SK-N-SH treated with all-trans-retinoic acid at 6 μM for 48 hours (cell line): ENCODE measurements at regions not wholly inside any gene's neighbourhood (a gene's known extent, or its start where the extent isn't known, plus 50 kb on each side); places are given as distances from the start of the nearest gene placed in this dataset.

Experiments used
- ATAC-seq: fragments of 200-7000 bp; cut with Tn5 transposase; 3 replicates; pipeline ENCODE4 v1.9.1; 2020; ENCODE audit warnings: mild to moderate bottlenecking, moderate library complexity
- ARNTL ChIP-seq: fragments of 450-650 bp; formaldehyde crosslinking; IDR thresholded peaks from 2 replicates; pipeline ENCODE4 v1.5.0; 2020; ENCODE audit warnings: low read depth, mild to moderate bottlenecking, moderate library complexity, borderline replicate concordance
- BACH2 ChIP-seq: fragments of 250-450 bp; sonication (Bioruptor Pico); IDR thresholded peaks from 2 replicates; pipeline ENCODE4 v1.9.0; 2021; ENCODE audit warnings: mild to moderate bottlenecking, borderline replicate concordance
- CREB5 ChIP-seq: fragments of 250-450 bp; sonication (Bioruptor Pico); IDR thresholded peaks from 2 replicates; pipeline ENCODE4 v1.5.1; 2020; ENCODE audit warnings: low read depth, mild to moderate bottlenecking, moderate library complexity
- CSDC2 ChIP-seq: fragments of 250-450 bp; sonication (Bioruptor Pico); IDR thresholded peaks from 2 replicates; pipeline ENCODE4 v1.5.0; 2020; ENCODE audit warnings: mild to moderate bottlenecking, moderate library complexity
- ESRRG ChIP-seq: fragments of 250-450 bp; sonication (Bioruptor Pico); IDR thresholded peaks from 2 replicates; pipeline ENCODE4 v1.6.1; 2021; ENCODE audit warnings: mild to moderate bottlenecking
- GLIS3 ChIP-seq: fragments of 250-450 bp; sonication (Bioruptor Pico); IDR thresholded peaks from 2 replicates; pipeline ENCODE4 v1.5.0; 2020; ENCODE audit warnings: mild to moderate bottlenecking, moderate library complexity
- ISL1 ChIP-seq: fragments of 250-450 bp; sonication (Bioruptor Pico); IDR thresholded peaks from 2 replicates; pipeline ENCODE4 v2.1.2; 2022; ENCODE audit warnings: mild to moderate bottlenecking, moderate library complexity
- OSR1 ChIP-seq: fragments of 250-450 bp; sonication (Bioruptor Pico); IDR thresholded peaks from 2 replicates; pipeline ENCODE4 v1.8.0; 2022; ENCODE audit warnings: moderate library complexity, mild to moderate bottlenecking, inconsistent platforms
- PPARA ChIP-seq: fragments of 250-450 bp; sonication (Bioruptor Pico); IDR thresholded peaks from 2 replicates; pipeline ENCODE4 v1.5.0; 2020; ENCODE audit warnings: mild to moderate bottlenecking, borderline replicate concordance
- RARB ChIP-seq: fragments of 250-450 bp; sonication (Bioruptor Pico); IDR thresholded peaks from 2 replicates; pipeline ENCODE4 v1.8.0; 2021; ENCODE audit warnings: mild to moderate bottlenecking, moderate library complexity
- SNAI2 ChIP-seq: fragments of 250-450 bp; sonication (Bioruptor Pico); IDR thresholded peaks from 2 replicates; pipeline ENCODE4 v1.5.0; 2020; ENCODE audit warnings: mild to moderate bottlenecking, moderate library complexity
- TOX ChIP-seq: fragments of 250-450 bp; sonication (Bioruptor Pico); IDR thresholded peaks from 2 replicates; pipeline ENCODE4 v1.8.0; 2021; ENCODE audit warnings: mild to moderate bottlenecking, moderate library complexity, borderline replicate concordance
- ZC3H10 ChIP-seq: fragments of 250-450 bp; sonication (Bioruptor Pico); IDR thresholded peaks from 2 replicates; pipeline ENCODE4 v1.5.1; 2021; ENCODE audit warnings: mild to moderate bottlenecking, moderate library complexity
- ZFP3 ChIP-seq: fragments of 250-450 bp; sonication (Bioruptor Pico); IDR thresholded peaks from 2 replicates; pipeline ENCODE4 v1.5.0; 2020; ENCODE audit warnings: mild to moderate bottlenecking, moderate library complexity
- ZFP30 ChIP-seq: fragments of 450-650 bp; formaldehyde crosslinking; IDR thresholded peaks from 2 replicates; pipeline ENCODE4 v1.5.0; 2022; ENCODE audit warnings: mild to moderate bottlenecking, moderate library complexity
- ZNF565 ChIP-seq: fragments of 450-650 bp; formaldehyde crosslinking; conservative IDR thresholded peaks from 2 replicates; pipeline ENCODE4 v1.5.0; 2020; ENCODE audit warnings: low read depth, mild to moderate bottlenecking, moderate library complexity
- ZNF70 ChIP-seq: fragments of 450-650 bp; formaldehyde crosslinking; IDR thresholded peaks from 2 replicates; pipeline ENCODE4 v1.5.0; 2020; ENCODE audit warnings: mild to moderate bottlenecking, moderate library complexity
- ZNF8 ChIP-seq: fragments of 450-650 bp; formaldehyde crosslinking; IDR thresholded peaks from 2 replicates; pipeline ENCODE4 v1.5.0; 2020; ENCODE audit warnings: mild to moderate bottlenecking, moderate library complexity
- TF ChIP-seq, protein P1 (sequence below): fragments of 250-450 bp; sonication (Bioruptor Pico); IDR thresholded peaks from 2 replicates; pipeline ENCODE4 v1.5.1; 2021; ENCODE audit warnings: mild to moderate bottlenecking, moderate library complexity
- TF ChIP-seq, protein P2 (sequence below): fragments of 250-450 bp; sonication (Bioruptor Pico); IDR thresholded peaks from 2 replicates; pipeline ENCODE4 v1.8.0; 2021; ENCODE audit warnings: low read depth, mild to moderate bottlenecking, moderate library complexity, borderline replicate concordance
- TF ChIP-seq, protein P3 (sequence below): fragments of 250-450 bp; sonication (Bioruptor Pico); IDR thresholded peaks from 2 replicates; pipeline ENCODE4 v1.8.0; 2020; ENCODE audit warnings: mild to moderate bottlenecking, moderate library complexity, borderline replicate concordance

- ATAC-seq = no peak
- no peak for TF ChIP-seq ZNF70 (CRISPR knock-in tag)
- no peak for TF ChIP-seq SNAI2
- TF ChIP-seq PPARA (CRISPR knock-in tag) = no peak
- TF ChIP-seq ZFP30 (CRISPR knock-in tag) = no peak
These were observed 75.0 kb upstream of the HAAO start for GRCh38 chr2:42867093-42868065.

- no peak for TF ChIP-seq SNAI2
- no peak for TF ChIP-seq ZFP30 (CRISPR knock-in tag)
- TF ChIP-seq ZNF70 (CRISPR knock-in tag) = no peak
- no peak for TF ChIP-seq ESRRG
- TF ChIP-seq, all 23 proteins: peak for 0
These were observed 73.8 kb upstream of the HAAO start for GRCh38 chr2:42865884-42866881.

GRCh38 chr2:42864641-42865280 is 72.4 kb upstream of the HAAO start:
- TF ChIP-seq CSDC2 (CRISPR knock-in tag) (no peak), BACH2 (no peak), GLIS3 (no peak), CREB5 (CRISPR knock-in tag) (no peak), ESRRG (no peak), ZFP30 (CRISPR knock-in tag) (no peak), ZNF565 (no peak), ZFP3 (no peak), PPARA (CRISPR knock-in tag) (no peak), ZC3H10 (CRISPR knock-in tag) (no peak), TOX (CRISPR knock-in tag) (no peak), OSR1 (no peak), ARNTL (CRISPR knock-in tag) (no peak), RARB (no peak), SNAI2 (no peak)
- TF ChIP-seq, protein P1, sequence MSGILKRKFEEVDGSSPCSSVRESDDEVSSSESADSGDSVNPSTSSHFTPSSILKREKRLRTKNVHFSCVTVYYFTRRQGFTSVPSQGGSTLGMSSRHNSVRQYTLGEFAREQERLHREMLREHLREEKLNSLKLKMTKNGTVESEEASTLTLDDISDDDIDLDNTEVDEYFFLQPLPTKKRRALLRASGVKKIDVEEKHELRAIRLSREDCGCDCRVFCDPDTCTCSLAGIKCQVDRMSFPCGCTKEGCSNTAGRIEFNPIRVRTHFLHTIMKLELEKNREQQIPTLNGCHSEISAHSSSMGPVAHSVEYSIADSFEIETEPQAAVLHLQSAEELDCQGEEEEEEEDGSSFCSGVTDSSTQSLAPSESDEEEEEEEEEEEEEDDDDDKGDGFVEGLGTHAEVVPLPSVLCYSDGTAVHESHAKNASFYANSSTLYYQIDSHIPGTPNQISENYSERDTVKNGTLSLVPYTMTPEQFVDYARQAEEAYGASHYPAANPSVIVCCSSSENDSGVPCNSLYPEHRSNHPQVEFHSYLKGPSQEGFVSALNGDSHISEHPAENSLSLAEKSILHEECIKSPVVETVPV (CRISPR knock-in tag) = no peak
- TF ChIP-seq, protein P2, sequence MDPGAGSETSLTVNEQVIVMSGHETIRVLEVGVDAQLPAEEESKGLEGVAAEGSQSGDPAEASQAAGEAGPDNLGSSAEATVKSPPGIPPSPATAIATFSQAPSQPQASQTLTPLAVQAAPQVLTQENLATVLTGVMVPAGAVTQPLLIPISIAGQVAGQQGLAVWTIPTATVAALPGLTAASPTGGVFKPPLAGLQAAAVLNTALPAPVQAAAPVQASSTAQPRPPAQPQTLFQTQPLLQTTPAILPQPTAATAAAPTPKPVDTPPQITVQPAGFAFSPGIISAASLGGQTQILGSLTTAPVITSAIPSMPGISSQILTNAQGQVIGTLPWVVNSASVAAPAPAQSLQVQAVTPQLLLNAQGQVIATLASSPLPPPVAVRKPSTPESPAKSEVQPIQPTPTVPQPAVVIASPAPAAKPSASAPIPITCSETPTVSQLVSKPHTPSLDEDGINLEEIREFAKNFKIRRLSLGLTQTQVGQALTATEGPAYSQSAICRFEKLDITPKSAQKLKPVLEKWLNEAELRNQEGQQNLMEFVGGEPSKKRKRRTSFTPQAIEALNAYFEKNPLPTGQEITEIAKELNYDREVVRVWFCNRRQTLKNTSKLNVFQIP = no peak
- TF ChIP-seq, all 23 proteins: peak for 0
- ATAC-seq = no peak

More at GRCh38 chr2:42865884-42866881, 73.8 kb upstream of the HAAO start:
- no peak for ATAC-seq

DNA sequence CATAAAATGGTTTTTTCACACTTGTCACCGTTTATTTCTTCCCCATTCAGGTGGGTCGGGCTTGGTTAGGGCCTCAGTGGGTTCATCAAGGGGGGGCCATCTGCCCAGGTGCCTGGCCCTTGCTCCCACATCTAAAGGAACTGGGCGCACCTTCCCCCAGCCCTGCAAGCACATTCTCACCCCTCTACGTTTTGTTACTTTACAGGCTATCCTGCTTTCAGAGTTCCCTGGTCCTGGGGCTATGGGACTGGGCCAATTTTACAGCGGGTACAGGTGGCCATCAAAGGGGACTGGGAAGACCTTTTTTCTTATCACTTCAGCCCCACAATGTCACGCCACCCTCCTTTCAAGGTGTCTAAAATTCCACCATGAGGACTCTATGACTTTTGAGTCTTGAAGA is 71.8 kb upstream of the HAAO start:
- no peak for TF ChIP-seq OSR1
- no peak for TF ChIP-seq ZNF70 (CRISPR knock-in tag)
- no peak for TF ChIP-seq CSDC2 (CRISPR knock-in tag)
- TF ChIP-seq, protein P3, sequence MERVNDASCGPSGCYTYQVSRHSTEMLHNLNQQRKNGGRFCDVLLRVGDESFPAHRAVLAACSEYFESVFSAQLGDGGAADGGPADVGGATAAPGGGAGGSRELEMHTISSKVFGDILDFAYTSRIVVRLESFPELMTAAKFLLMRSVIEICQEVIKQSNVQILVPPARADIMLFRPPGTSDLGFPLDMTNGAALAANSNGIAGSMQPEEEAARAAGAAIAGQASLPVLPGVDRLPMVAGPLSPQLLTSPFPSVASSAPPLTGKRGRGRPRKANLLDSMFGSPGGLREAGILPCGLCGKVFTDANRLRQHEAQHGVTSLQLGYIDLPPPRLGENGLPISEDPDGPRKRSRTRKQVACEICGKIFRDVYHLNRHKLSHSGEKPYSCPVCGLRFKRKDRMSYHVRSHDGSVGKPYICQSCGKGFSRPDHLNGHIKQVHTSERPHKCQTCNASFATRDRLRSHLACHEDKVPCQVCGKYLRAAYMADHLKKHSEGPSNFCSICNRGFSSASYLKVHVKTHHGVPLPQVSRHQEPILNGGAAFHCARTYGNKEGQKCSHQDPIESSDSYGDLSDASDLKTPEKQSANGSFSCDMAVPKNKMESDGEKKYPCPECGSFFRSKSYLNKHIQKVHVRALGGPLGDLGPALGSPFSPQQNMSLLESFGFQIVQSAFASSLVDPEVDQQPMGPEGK (CRISPR knock-in tag) = no peak
- TF ChIP-seq ARNTL (CRISPR knock-in tag) = no peak
- no peak for TF ChIP-seq PPARA (CRISPR knock-in tag)
- no peak for TF ChIP-seq ISL1
- no peak for TF ChIP-seq GLIS3
- TF ChIP-seq, protein P2 = no peak
- TF ChIP-seq ZC3H10 (CRISPR knock-in tag) = no peak
- no peak for TF ChIP-seq ZNF8 (CRISPR knock-in tag)
- TF ChIP-seq ZNF565 = no peak
- no peak for TF ChIP-seq CREB5 (CRISPR knock-in tag)
- no peak for TF ChIP-seq RARB
- TF ChIP-seq ESRRG = no peak
- ATAC-seq = no peak
